H54 (cell line): ENCODE measurements at regions not wholly inside any gene's neighbourhood (a gene's known extent, or its start where the extent isn't known, plus 50 kb on each side); places are given as distances from the start of the nearest gene placed in this dataset.

Experiments
- DNase-seq: peaks from one replicate; pipeline ENCODE4 v3.0.0; 2011; ENCODE audit warnings: low spot score, mixed read lengths; ENCODE audit not compliant: insufficient read length
- FAIRE-seq: peaks from 3 replicates; lab custom pipeline; 2011; peaks lifted over from hg19 to GRCh38; lab: Jason Lieb, UNC
- POLR2A ChIP-seq: IDR thresholded peaks from 2 replicates; pipeline ENCODE4 v1.6.1; 2011; ENCODE audit warnings: low read depth, mild to moderate bottlenecking, low read length

DNA sequence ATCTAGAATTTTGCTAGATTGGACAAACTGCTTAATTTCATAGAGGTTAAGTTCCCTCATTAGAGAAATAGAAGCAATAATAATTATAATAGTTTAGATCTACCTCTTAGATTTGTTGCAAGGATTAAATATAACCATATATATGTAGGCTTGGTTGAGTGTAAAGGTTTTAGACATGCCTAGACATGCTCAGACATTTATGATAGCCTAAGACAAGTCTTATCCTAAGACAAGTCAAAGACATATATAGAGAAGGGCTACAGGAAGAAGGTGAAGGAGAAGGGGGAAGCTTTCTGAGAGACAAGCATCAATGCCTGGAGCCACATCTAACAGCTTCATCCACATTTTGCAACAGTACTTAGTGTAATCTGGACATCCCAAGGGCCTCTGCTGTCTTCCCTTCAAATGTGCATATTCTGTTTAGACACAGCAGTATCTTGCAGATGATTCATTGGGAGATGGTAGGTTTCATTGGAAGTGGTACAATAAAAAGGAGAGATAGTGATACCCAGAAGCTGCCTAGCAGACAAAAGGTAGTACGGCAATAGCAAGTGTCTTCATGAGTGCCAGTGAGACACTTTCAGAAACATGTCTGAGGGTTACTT, 146.5 kb downstream of the HGF start:
- no peak for FAIRE-seq
- TF ChIP-seq POLR2A = no peak

DNA sequence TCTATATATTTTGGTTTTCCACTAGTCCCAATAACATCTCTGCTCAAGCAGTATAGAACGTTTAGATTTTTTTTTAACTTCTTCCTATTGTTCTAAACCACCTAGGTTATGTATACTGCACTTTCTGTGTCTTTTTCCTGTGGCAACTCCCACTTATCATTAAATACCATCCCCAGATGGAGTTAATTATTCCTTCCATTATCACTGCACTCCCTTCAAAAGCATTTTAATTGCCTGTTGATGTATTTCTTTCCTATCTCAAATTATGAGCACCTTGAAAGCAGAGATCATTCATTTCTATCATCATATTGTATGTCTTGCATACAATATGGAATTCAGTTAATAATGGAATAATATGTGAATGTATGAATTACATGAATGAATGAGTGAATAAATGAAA, 148.0 kb downstream of the HGF start:
- DNase-seq (no peak), FAIRE-seq (no peak)
- TF ChIP-seq POLR2A = no peak

More for the DNA sequence above, 146.5 kb downstream of the HGF start:
- DNase-seq = no peak

DNA sequence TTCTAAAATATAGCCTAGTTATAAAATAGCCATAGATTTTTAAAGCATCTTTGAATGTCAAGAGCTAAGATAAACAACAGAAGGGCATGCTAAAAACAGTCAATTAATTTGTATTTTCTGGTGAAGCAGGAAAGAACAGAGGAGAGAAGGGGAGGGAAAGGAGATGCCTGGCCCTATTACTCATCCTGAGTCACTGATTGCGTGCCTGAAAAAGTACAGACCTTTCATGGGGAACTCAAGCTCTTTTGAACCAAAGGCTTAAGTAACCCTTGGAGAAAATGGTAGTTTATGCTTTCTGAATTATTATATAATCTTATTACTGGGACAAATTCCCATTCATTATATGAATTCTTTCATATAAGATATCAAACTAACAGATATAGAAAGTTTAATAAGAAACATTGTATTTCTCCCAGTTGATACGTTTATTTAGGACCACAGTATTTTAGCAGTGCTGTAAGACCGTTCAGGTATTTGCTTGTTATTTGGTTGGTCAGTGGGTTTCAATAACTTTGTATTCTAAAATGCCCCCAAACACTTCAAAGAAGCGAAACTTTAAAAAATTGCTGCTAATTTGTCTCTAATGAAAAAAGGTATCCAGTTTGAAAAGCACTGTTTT, 151.3 kb downstream of the HGF start:
- TF ChIP-seq POLR2A = no peak
- peak; percentile 6 for DNase-seq
- peak; percentile 90 for FAIRE-seq

DNA sequence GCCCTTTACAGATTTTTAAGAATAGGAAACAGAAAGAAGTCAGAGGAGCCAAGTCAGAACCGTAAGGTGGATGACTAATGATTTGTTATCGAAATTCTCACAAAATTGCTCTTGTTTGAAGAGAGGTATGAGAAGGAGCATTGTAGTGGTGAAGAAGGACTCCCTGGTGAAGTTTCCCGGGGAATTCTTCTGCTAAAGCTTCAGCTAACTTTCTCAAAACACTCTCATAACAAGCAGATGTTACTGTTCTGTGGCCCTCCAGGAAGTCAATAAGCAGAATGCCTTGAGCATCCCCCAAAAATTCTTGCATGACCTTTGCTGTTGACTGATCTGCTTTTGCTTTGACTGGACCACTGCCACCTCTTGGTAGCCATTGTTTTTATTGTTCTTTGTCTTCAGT, 152.9 kb downstream of the HGF start:
- no peak for DNase-seq
- FAIRE-seq = peak; percentile 90

DNA sequence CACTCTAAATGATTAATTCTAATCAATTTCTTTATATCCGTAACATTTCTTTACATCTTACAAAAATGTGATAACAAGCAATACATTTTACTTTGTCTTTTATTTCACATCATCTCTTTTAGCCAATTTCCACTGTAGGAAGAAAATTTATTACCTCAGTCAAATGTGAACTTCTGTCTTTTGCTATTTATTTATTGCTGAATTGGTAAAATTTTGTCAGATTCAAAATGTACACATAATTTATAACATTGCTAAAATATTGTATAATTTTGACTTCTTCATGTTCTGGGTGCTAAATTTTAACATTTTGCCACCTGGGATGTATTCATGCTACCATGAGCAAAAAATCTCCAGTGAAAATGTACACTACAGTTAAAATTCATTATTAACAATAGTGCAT, 158.0 kb downstream of the HGF start:
- TF ChIP-seq POLR2A = no peak
- no peak for DNase-seq
- no peak for FAIRE-seq

More for the DNA sequence above, 152.9 kb downstream of the HGF start:
- TF ChIP-seq POLR2A = no peak

DNA sequence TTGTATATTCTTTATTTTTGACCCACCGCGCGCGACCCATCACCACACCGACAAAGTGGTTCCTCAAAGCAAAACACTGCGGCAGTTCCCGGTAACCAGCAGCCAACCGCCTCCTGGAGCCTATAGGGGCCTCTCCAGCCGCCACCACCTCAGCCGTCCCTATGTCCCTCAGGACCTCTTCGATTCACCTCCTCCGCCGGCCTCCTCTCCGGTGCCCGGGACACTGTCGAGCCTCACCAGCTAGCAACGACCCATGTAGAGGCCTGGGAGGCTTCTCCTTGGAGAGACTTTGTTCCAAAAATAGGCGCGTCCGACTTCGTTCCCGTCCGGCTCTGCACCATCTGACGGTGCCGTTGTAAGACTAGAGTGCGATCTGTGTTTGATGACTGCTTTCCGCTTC, 158.8 kb downstream of the HGF start:
- no peak for DNase-seq
- FAIRE-seq = no peak
- no peak for TF ChIP-seq POLR2A

DNA sequence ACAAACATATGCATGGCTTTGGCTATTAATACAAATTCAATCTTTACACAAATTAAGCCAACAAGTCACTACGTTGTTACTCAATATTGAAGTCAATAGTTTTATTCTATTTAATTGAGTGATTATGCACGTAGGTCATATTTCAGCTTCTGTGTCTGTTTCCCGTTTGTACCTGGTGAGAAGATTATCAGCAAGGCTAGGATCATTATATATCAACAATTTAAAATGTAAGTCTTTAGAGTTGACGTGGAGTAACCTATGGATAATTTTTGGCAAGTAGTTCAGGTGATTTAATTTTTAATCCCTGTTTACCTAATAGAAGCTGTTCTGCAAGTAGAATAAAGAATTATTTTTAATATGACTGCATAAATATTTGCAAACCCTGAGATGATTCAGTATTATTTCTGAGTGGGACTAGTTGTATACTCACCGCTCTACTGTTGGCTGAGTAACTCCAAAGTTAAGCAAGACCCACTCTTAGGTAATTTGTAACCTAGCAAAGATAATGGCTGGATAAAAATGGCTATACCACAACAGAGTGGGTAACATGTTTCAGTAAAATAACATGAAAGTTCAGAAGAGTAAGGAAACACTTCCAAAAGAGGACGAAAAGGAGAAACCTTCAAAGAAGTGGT, 161.0 kb downstream of the HGF start:
- no peak for FAIRE-seq
- no peak for TF ChIP-seq POLR2A
- DNase-seq = no peak

DNA sequence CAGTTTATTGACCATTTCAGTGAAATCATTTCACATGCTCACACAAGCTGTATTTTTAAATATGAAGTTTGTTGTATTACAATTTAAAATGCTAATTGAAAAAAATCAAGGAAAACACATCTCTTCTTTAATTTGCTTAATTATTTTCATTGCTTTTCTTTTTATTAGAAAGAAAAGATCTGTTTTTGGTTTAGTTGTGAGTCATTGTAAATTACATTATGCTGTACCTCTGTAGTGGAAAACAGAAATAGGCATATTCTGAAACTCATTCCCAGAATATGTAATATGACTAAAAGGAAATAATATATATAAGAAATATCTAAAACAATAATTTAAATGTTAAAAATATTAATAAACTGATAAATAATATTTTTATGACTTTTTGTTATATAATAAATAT, 161.9 kb downstream of the HGF start:
- no peak for TF ChIP-seq POLR2A
- DNase-seq = no peak
- no peak for FAIRE-seq

DNA sequence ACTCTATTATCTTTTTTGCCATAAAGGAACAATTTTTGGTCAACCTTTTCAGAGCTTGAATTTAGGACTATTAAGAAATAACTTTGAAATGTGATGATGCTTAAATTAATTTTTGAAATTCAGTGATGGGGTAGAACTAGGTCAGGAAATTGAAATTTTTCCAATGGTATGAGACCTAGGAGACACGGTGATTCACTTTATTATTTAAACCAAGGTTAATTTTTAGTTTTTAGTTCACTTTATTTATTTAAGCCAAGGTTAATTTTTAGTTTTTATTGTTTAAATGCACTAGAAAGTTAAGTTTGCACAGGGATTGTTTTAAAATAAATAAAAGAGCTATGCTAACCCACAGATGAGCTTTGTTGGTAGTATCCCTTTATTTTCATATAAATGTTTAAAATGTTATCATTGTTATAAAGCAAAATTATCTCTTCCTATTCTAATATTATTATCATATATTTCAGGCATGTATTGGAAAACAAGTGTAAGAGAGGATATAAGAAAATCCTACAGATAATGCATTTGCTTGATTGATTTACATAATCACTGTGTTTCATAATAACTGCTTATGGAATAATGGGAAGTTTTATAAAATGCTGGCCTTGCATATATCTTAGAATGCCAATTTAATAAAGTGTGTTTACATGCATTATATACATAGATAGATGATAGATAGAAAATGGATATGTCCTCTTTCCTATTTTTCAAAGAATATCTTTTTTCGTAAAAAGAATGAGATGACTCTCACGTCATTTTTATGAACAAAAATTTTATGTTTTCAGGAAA, 163.6 kb downstream of the HGF start:
- FAIRE-seq (no peak), DNase-seq (no peak)
- no peak for TF ChIP-seq POLR2A

DNA sequence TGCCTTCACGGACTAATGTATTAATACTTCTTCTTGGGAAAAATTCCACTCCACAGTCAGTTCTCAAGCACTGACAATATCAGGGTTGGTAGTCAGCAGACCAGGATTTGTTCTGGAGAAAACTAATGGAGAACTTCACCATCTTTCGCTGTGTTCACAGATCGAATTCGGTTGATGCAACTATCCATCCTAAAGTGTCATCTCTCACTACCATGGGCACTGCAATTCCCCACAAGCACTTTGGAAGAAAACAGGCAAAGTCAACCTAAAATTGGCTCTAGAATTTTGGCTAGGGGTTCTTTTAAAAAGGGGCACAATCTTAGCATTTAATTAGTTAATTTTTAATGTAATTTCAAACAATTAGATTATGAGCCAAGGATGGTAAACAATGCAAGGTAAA, 164.4 kb downstream of the HGF start:
- FAIRE-seq (no peak), DNase-seq (no peak)

DNA sequence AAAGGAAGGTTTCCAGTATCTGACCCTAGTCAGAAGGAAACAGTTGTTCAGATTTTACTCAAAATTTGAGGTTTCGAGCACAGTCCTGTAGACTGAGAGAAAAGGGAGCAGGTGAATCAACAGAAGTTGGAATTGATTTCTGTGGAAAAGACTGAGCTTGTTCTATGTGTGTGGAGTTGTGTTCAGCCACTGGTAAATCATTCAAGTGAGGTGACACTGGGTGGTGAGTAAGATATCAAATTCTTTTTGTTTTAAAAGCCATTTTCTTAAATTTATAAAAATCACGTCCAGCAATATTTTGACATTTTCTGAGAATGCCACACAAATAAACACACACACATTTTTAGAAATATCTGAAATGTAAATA, 165.1 kb downstream of the HGF start:
- DNase-seq (no peak), FAIRE-seq (no peak)
- TF ChIP-seq POLR2A = no peak

More for the DNA sequence above, 164.4 kb downstream of the HGF start:
- no peak for TF ChIP-seq POLR2A

DNA sequence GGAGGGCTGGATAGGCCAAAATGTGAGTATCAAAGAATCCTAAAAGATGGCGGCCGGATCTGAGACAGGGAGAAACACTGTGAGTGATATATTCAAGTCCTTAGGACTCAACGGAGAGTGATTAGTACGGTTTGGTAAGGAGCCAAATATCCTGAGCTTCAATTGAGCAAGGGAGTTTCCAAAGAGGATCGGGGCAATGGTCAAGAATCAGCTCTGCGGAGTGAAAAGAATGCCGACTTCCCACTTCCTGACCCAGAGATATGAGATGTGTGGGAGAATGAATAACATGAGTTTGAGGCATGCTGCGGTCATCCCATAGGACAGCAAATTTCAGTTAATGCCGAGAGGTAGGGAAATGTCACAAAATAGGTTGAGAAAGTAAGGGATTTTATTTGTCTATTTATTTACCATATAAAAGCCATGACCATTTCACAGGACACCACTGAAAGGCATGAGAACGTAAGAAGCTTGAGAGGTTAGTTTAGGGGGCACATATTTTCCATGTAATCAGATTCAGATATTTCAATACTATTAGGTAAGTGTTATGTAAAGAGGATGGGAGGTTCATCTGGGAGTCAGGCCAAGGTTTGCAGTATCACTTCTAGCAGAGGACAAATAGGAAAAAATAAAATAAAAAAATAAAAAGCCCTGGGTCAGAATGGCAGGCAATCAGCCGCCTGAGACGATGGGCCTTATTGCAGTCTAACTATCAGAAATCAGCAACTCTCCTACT, 165.6 kb downstream of the HGF start:
- FAIRE-seq (peak; percentile 90), DNase-seq (no peak)
- no peak for TF ChIP-seq POLR2A

DNA sequence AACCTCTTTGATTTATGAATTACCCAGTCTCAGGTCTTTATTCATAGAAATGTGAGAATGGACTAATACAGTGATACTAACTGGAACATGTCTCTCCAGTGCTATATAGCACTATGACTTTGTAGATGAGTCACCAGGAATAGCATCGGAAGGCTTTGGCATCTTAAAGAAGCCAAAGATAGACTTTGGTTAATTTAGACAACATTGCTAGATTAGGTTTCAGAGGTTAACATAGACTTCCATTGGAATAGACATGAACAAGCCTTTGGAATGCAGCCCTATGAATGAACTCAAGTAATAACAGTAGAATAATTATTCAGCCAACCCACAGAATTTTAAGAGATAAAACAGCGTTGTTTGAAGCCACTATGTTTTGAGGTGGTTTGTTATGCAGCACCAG, 169.2 kb downstream of the HGF start:
- no peak for FAIRE-seq
- DNase-seq = no peak
- no peak for TF ChIP-seq POLR2A

DNA sequence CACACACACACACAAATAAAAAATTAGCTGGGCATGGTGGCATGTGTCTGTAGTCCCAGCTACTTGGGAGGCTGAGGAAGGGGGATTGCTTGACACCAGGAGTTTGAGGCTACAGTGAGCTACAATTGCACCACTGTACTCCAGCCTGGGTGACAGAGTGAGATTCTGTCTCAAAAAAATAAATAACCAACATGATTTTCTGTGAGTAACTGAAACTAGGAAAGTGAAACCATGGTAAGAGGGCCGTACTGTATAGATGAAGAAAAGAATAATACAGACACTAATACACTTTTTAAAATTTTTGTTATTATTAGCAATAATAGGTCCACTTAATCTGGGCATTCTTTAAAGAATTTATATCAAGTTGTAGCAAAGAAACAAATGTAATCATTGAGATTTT, 170.9 kb downstream of the HGF start:
- FAIRE-seq (no peak), DNase-seq (no peak)
- TF ChIP-seq POLR2A = no peak

DNA sequence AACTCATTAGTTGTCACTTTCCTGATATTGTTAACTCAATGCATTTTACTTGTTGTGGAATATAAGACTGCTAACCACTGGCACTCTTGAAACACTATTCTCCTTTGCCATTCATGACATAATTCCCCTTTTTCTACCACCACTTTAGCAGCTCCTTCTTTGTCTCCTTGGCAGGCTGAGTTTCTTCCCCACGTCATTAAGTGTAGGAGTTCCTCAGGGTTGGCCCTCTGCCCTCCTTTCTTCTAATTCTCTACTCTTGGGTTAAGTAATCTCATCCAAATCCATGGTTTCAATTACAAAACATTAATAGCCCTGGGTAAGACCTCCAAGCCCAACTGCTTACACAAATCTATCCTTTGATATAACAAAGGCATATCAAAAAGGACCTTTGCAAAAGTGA, 175.1 kb downstream of the HGF start:
- DNase-seq = no peak
- FAIRE-seq = no peak

More for the DNA sequence above, 175.1 kb downstream of the HGF start:
- no peak for TF ChIP-seq POLR2A
